K562 (cell line): ENCODE measurements at regions not wholly inside any gene's neighbourhood (a gene's known extent, or its start where the extent isn't known, plus 50 kb on each side); places are given as distances from the start of the nearest gene placed in this dataset.

ENCODE experiments used
- ATAC-seq: fragments of 200-7000 bp; cut with Tn5 transposase; 3 replicates; pipeline ENCODE4 v1.9.1; 2020; ENCODE audit warnings: moderate library complexity
- BruUV-seq: library from RNA; stranded (reverse); fragments of 400-500 nt; replicated peaks from 2 replicates; lab custom pipeline; 2021; lab: Mats Ljungman, UMichigan
- CTCF ChIA-PET: fragments of 300-600 bp; formaldehyde crosslinking; extraction: SDS; loops from one replicate; lab custom pipeline; 2021; ENCODE audit warnings: low intra/inter-chr PET ratio; lab: Yijun Ruan, JAX
- POLR2A ChIA-PET: fragments of 300-600, 350-650 bp; sonication (Branson Sonifier 250); formaldehyde crosslinking; extraction: SDS; loops from one replicate; lab custom pipeline; 2021; ENCODE audit warnings: antibody characterized with exemption, inconsistent platforms; lab: Yijun Ruan, JAX
- DNase-seq, 4 experiments: peaks; one replicate each; pipeline versions ENCODE4 v3.0.0 to v3.0.0-alpha.2; 2011 to 2018; ENCODE audit warnings: low spot score in 3 of 4, mixed read lengths in 3 of 4; ENCODE audit errors: extremely low read depth in 1 of 4
- FAIRE-seq: peaks from 2 replicates; lab custom pipeline; 2011; peaks lifted over from hg19 to GRCh38; lab: Jason Lieb, UNC
- H2AFZ ChIP-seq: 2 replicates; pipeline ENCODE4 v1.6.0; 2011; ENCODE audit warnings: low read depth, low read length, control low read depth, inconsistent platforms
- H3K27ac ChIP-seq: fragments of 200-600 bp; 3 replicates; pipeline ENCODE4 v1.8.0; 2011; ENCODE audit warnings: low read depth, mild to moderate bottlenecking, control low read depth, inconsistent platforms, low read length, moderate library complexity, mixed read lengths; ENCODE audit errors: extremely low read depth
- H3K27me3 ChIP-seq, 2 experiments: fragments of 300-600 bp in 1 of 2; 2 replicates in 1 of 2; 3 replicates in 1 of 2; pipeline versions ENCODE4 v1.6.0 to v1.8.0; 2011; ENCODE audit warnings: inconsistent platforms in 2 of 2, low read length in 2 of 2, mild to moderate bottlenecking in 1 of 2, mixed read lengths in 1 of 2, moderate library complexity in 1 of 2; ENCODE audit not compliant: control insufficient read depth in 2 of 2, insufficient read depth in 2 of 2
- H3K36me3 ChIP-seq: fragments of 300-600 bp; 3 replicates; pipeline ENCODE4 v1.8.0; 2011; ENCODE audit warnings: mild to moderate bottlenecking, low read length, inconsistent platforms; ENCODE audit not compliant: control insufficient read depth, insufficient read depth
- H3K4me1 ChIP-seq, 2 experiments: fragments of 200-600 bp in 1 of 2; replicated peaks in 1 of 2; 2 replicates in 1 of 2; 3 replicates in 1 of 2; pipeline versions ENCODE4 v1.5.1 to v1.8.0; 2011; ENCODE audit warnings: inconsistent platforms in 2 of 2, low read length in 2 of 2, mild to moderate bottlenecking in 1 of 2, mixed read lengths in 1 of 2, moderate library complexity in 1 of 2; ENCODE audit not compliant: control insufficient read depth in 2 of 2, insufficient read depth in 2 of 2
- H3K4me2 ChIP-seq: 2 replicates; pipeline ENCODE4 v1.6.1; 2011; ENCODE audit warnings: low read length, control low read depth, inconsistent platforms, mixed read lengths; ENCODE audit not compliant: insufficient read depth
- H3K4me3 ChIP-seq: fragments of 200-600 bp; sonication (generic), shearing (Covaris generic); 2 replicates; pipeline ENCODE4 v1.5.1; 2016; ENCODE audit warnings: control low read depth, inconsistent platforms
- H3K79me2 ChIP-seq: fragments of 200-600 bp; 3 replicates; pipeline ENCODE4 v1.8.0; 2011; ENCODE audit warnings: low read length, inconsistent platforms; ENCODE audit not compliant: control insufficient read depth, insufficient read depth
- H3K9ac ChIP-seq, 2 experiments: 2 replicates each; pipeline versions ENCODE4 v1.6.0 to v1.6.1; 2011; ENCODE audit warnings: low read depth in 2 of 2, low read length in 2 of 2, control low read depth in 1 of 2, inconsistent platforms in 1 of 2, mild to moderate bottlenecking in 1 of 2, mixed read lengths in 1 of 2; ENCODE audit not compliant: insufficient read depth in 1 of 2
- H3K9me1 ChIP-seq: one replicate; pipeline ENCODE4 v1.6.0; 2011; ENCODE audit warnings: inconsistent platforms, mild to moderate bottlenecking, low read length, moderate library complexity; ENCODE audit not compliant: control insufficient read depth, insufficient read depth
- H3K9me3 ChIP-seq: replicated peaks from 2 replicates; pipeline ENCODE4 v1.5.1; 2011; ENCODE audit warnings: low read depth, low read length, inconsistent platforms; ENCODE audit not compliant: control insufficient read depth, insufficient read depth
- H4K20me1 ChIP-seq: replicated peaks from 2 replicates; pipeline ENCODE4 v1.6.1; 2011; ENCODE audit warnings: low read length, inconsistent platforms, mixed read lengths; ENCODE audit not compliant: control insufficient read depth, insufficient read depth
- CHD1 ChIP-seq: fragments of 200-600 bp; sonication (generic); IDR thresholded peaks from one replicate; pipeline ENCODE4 v1.6.1; 2012; ENCODE audit warnings: mild to moderate bottlenecking, moderate library complexity, low read length, inconsistent platforms
- FOXK1 ChIP-seq: sonication (generic); formaldehyde crosslinking; IDR thresholded peaks from 2 replicates; pipeline ENCODE4 v1.8.0; 2022; ENCODE audit warnings: missing genetic modification reagents, mild to moderate bottlenecking, borderline replicate concordance
- FUS ChIP-seq: fragments of 200-400 bp; formaldehyde crosslinking; optimal IDR thresholded peaks from 2 replicates; pipeline ENCODE3; 2017; ENCODE audit warnings: low read depth, low read length
- HDAC6 ChIP-seq: IDR thresholded peaks from 2 replicates; pipeline ENCODE4 v1.6.1; 2012; ENCODE audit warnings: low read depth, mild to moderate bottlenecking, control low read depth, inconsistent platforms, low read length, moderate library complexity
- PTRF ChIP-seq: fragments of 450-650 bp; IDR thresholded peaks from 2 replicates; pipeline ENCODE4 v1.6.1; 2016; ENCODE audit warnings: mild to moderate bottlenecking, missing genetic modification characterization, missing compliant biosample characterization
- RAD21 ChIP-seq, 2 experiments: fragments of 250-450 bp in 1 of 2; fragments of 450-650 bp in 1 of 2; sonication (Bioruptor Pico) in 1 of 2; formaldehyde crosslinking in 1 of 2; IDR thresholded peaks in 1 of 2; conservative IDR thresholded peaks in 1 of 2; 2 replicates each; pipeline versions ENCODE4 v1.4.0 to v1.8.0; 2020 to 2022; ENCODE audit warnings: mild to moderate bottlenecking in 2 of 2, moderate library complexity in 1 of 2
- ZFX ChIP-seq: sonication (generic); formaldehyde crosslinking; IDR thresholded peaks from 2 replicates; pipeline ENCODE4 v1.8.0; 2022; ENCODE audit warnings: mild to moderate bottlenecking, missing genetic modification reagents, moderate library complexity
- WGBS: fragments of 100-300 bp; shearing (Covaris generic); methylation state at CpG from one replicate; pipeline ENCODE4 v1.1.6; 2016; ENCODE audit warnings: low coverage, mixed read lengths; ENCODE audit not compliant: insufficient coverage; ENCODE audit errors: missing lambda C conversion rate; 5-methylcytosine and 5-hydroxymethylcytosine counted together
- in situ Hi-C: fragments of 300-500 bp; cut with MboI; formaldehyde crosslinking; loops from 4 replicates; pipeline ENCODE4 v1.15.0; 2018; ENCODE audit warnings: inconsistent platforms, mixed read lengths
- intact Hi-C: fragments of 100-400 bp; cut with micrococcal nuclease; formaldehyde crosslinking; loops from 2 replicates; pipeline ENCODE4 v1.14.2; 2022
- TF ChIP-seq, protein P1 (sequence below): fragments of 450-650 bp; IDR thresholded peaks from 2 replicates; pipeline ENCODE4 v1.6.1; 2017; ENCODE audit warnings: antibody characterized with exemption, mild to moderate bottlenecking
- TF ChIP-seq, protein P2 (sequence below): fragments of 450-650 bp; conservative IDR thresholded peaks from 2 replicates; pipeline ENCODE4 v1.6.1; 2016; ENCODE audit warnings: missing genetic modification characterization, low read depth, mild to moderate bottlenecking, missing compliant biosample characterization, moderate library complexity
- TF ChIP-seq, protein P3 (sequence below): fragments of 150-350 bp; conservative IDR thresholded peaks from 2 replicates; pipeline ENCODE4 v1.6.1; 2014; ENCODE audit warnings: low read length

DNA sequence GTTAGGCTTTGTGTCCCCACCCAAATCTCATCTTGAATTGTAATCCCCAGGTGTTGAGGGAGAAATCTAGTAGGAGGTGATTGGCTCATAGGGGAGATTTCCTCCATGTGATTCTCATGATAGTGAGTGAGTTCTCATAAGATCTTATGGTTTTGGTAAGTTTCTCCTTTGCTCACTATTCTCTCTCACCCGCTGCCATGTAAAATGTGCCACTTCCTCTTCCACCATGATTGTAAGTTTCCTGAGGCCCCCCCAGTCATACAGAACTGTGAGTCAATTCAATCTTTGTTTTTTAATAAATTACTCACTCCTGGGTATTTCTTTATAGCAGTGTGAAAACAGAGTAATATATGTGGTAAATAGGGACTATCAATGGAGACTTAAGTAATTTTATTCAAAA is 434.5 kb upstream of the OLFM3 start:
- FAIRE-seq: no peak
- TF ChIP-seq, protein P1, sequence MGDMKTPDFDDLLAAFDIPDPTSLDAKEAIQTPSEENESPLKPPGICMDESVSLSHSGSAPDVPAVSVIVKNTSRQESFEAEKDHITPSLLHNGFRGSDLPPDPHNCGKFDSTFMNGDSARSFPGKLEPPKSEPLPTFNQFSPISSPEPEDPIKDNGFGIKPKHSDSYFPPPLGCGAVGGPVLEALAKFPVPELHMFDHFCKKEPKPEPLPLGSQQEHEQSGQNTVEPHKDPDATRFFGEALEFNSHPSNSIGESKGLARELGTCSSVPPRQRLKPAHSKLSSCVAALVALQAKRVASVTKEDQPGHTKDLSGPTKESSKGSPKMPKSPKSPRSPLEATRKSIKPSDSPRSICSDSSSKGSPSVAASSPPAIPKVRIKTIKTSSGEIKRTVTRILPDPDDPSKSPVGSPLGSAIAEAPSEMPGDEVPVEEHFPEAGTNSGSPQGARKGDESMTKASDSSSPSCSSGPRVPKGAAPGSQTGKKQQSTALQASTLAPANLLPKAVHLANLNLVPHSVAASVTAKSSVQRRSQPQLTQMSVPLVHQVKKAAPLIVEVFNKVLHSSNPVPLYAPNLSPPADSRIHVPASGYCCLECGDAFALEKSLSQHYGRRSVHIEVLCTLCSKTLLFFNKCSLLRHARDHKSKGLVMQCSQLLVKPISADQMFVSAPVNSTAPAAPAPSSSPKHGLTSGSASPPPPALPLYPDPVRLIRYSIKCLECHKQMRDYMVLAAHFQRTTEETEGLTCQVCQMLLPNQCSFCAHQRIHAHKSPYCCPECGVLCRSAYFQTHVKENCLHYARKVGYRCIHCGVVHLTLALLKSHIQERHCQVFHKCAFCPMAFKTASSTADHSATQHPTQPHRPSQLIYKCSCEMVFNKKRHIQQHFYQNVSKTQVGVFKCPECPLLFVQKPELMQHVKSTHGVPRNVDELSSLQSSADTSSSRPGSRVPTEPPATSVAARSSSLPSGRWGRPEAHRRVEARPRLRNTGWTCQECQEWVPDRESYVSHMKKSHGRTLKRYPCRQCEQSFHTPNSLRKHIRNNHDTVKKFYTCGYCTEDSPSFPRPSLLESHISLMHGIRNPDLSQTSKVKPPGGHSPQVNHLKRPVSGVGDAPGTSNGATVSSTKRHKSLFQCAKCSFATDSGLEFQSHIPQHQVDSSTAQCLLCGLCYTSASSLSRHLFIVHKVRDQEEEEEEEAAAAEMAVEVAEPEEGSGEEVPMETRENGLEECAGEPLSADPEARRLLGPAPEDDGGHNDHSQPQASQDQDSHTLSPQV: no peak
- TF ChIP-seq CHD1: no peak
- no peak for TF ChIP-seq PTRF (tag)
- TF ChIP-seq, protein P2, sequence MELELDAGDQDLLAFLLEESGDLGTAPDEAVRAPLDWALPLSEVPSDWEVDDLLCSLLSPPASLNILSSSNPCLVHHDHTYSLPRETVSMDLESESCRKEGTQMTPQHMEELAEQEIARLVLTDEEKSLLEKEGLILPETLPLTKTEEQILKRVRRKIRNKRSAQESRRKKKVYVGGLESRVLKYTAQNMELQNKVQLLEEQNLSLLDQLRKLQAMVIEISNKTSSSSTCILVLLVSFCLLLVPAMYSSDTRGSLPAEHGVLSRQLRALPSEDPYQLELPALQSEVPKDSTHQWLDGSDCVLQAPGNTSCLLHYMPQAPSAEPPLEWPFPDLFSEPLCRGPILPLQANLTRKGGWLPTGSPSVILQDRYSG (tag): no peak
- TF ChIP-seq RAD21 (CRISPR knock-in tag; conservative IDR thresholded peaks at IDR 0.05 in 1 of 2, IDR thresholded peaks at IDR 0.05 in 1 of 2): no peak
- TF ChIP-seq HDAC6: no peak
- TF ChIP-seq, protein P3, sequence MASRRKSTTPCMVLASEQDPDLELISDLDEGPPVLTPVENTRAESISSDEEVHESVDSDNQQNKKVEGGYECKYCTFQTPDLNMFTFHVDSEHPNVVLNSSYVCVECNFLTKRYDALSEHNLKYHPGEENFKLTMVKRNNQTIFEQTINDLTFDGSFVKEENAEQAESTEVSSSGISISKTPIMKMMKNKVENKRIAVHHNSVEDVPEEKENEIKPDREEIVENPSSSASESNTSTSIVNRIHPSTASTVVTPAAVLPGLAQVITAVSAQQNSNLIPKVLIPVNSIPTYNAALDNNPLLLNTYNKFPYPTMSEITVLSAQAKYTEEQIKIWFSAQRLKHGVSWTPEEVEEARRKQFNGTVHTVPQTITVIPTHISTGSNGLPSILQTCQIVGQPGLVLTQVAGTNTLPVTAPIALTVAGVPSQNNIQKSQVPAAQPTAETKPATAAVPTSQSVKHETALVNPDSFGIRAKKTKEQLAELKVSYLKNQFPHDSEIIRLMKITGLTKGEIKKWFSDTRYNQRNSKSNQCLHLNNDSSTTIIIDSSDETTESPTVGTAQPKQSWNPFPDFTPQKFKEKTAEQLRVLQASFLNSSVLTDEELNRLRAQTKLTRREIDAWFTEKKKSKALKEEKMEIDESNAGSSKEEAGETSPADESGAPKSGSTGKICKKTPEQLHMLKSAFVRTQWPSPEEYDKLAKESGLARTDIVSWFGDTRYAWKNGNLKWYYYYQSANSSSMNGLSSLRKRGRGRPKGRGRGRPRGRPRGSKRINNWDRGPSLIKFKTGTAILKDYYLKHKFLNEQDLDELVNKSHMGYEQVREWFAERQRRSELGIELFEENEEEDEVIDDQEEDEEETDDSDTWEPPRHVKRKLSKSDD: no peak
- TF ChIP-seq FOXK1 (CRISPR knock-in tag): no peak
- no peak for TF ChIP-seq ZFX (CRISPR knock-in tag)
- no peak for TF ChIP-seq FUS

More for the DNA sequence above, 434.5 kb upstream of the OLFM3 start:
- Histone ChIP-seq H3K4me2 (no peak overlapping the region), H3K27ac (no peak overlapping the region), H3K4me3 (no peak overlapping the region), H3K27me3 (no peaks in the 10 kb centered on the region), H3K36me3 (no peaks in the 10 kb centered on the region), H3K9ac (no peak overlapping the region), H3K79me2 (no peaks in the 10 kb centered on the region), H2AFZ (no peak overlapping the region), H3K9me1 (no peaks in the 10 kb centered on the region), H3K4me1 (no peaks in the 10 kb centered on the region), H4K20me1 (no peaks in the 10 kb centered on the region), H3K9me3 (no peaks in the 10 kb centered on the region)
- no peak for ATAC-seq
- no peak for DNase-seq
- WGBS: 0% methylated on average over 1 of the region's 1 CpG
- no TSS peak for BruUV-seq
- ChIA-PET POLR2A (no interaction called here), CTCF (no interaction called here)
- intact Hi-C loops: loop anchor here (10.0 kb wide), 1 partner anchor 906 kb away; no protein-coding TSS in a partner anchor
- in situ Hi-C loops: no loop called here
